ENCODE measurements at regions not wholly inside any gene's neighbourhood (a gene's known extent, or its start where the extent isn't known, plus 50 kb on each side); places are given as distances from the start of the nearest gene placed in this dataset.

DNA sequence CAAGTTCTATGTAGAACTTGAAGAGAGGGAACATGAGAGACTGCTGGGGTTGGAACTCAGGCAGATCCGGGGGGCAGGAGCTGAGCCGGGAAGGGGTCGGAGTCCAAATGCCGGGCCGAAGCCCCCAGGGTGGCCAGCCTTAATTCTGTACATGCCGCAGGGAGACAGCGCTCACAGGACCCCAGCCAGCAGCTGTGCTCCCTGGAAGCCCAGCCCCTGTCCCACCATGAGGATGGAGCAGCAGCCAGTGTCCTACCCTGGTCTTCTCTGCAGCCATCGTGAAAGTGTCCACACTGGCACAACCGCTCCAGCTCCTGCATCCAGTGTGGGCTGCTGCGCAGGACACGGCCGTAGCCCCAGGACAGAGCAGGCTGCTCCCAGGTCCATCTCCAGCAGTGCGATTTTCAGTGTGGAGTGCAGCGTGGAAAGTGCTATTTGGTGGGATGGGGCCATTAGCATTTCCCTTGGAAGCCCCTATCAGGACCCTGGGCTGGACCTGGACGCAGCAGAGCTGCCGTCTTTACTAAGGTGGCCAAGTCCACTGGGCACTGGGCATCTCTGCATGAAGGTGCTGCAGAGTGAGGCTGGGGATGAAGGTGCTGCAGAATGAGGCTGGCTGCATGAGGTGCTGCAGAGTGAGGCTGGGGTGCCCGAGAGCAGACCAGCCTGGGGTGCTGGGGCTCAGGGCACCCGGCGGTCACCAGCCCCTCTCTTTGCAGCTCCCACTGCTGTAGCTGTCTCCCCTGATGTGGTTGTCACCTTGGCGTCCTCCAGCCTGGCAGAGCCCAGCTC, 737.4 kb downstream of the BRD1 start:
- DNase-seq, result peak in 1 of 10 donors; percentile 70
- intact Hi-C loops (cut with DNase I), result no loop called here

DNA sequence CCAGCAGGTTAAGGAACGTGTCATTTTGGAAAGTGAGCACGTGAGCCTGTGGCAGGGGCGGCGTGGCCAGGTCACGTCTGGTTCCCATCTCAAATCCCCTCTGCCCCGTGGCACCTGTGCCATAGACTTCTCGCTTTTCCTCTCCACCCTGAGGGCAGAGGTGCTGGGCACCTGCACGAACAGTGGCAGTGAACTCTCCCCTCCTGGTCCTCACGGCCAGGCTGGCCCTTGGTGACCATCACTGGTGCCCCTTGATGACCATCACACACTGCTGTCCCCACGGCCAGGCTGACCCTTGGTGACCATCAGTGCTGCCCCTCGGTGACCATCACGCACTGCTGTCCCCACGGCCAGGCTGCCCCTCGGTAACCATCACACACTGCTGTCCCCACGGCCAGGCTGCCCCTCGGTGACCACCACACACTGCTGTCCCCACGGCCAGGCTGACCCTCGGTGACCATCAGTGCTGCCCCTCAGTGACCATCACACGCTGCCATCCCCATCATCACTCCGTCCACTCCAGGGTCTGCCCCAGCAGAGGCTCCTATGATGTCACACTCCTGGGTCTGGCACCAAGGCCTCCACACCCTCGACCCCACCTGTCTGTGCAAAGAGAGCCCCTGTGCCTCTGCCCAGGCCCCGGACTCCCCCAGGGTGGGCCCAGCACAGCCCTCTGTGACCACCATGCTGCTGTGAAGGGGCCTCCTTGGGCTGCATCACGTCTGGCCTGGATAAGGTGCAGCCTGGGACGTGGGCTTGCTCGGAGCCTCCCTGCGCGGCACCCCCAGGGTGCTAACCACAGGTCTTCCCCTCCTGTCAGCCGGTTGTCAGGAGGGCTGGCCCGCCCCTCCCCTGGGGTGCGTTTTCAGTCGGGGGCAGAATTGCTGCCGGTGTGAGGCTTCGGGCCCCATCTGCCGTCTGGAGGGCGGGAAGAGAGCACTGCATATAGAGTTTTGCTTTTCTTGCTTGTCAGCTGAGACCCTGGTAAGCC, 738.6 kb downstream of the BRD1 start:
- peak in 1 of 10 donors; percentile 71 for DNase-seq
- intact Hi-C loops (cut with DNase I), result no loop called here

DNA sequence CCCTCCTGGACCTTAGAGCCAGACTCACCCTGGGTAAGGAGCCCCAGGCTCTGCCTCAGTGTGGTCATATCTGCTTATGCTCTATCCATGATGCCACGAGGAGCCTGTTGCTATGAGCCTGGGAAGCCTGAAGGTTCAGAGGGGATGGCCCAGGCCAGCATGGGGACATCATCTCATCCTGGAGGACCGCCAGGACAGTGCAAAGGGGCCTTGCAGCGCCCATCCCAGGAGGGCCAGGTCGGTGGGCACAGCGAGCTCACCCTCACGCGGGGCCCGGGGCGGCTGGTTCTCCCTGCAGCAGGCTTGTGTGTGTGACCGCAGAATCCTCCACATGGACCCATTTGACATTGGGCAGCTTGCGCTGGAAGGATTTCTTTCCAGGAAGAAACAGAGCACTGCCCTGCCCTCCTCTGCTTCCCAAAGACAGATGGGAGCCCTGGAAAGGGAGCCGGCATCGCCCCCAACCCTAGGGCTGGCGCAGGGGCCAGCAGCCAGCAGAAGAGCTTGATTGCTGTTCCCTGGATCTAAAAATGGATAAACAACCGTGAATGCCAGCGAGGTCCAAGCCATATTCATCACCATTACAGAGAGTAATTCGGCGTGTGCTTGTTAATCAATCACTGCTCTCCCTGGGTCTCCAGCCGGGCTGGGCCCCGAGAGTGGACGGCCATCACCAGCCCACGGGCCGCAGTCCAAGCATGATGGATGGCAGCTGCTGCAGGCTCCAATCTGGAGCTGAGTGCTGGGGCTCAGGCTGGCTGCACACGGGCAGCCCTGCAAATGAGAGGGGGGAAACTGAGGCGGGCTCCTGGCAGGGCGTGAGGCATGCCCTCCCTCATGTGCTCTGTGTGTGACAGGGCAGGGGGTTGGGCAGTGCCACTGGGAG, 739.7 kb downstream of the BRD1 start:
- DNase-seq, result peak in 1 of 10 donors; percentile 75
- intact Hi-C loops (cut with DNase I), result no loop called here

DNA sequence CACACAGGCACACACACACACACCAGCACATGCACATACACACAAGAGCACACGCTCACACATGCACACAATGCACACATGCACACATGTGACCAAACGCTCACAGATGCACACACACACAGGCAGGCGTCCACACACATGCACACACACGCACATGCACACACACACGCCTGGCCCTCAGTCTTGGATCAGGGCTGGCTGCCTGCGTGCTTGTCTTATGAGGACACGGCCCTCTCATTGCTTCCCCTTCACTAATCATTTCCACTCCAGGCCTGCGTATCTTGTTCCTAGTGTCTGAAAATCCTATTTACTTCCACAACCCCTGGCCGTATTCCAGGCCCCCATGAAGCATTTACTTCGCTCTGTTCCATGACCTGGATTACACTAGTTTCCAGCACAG, 740.5 kb downstream of the BRD1 start:
- intact Hi-C loops (cut with DNase I), result no loop called here
- DNase-seq, result peak in 1 of 10 donors; percentile 63

DNA sequence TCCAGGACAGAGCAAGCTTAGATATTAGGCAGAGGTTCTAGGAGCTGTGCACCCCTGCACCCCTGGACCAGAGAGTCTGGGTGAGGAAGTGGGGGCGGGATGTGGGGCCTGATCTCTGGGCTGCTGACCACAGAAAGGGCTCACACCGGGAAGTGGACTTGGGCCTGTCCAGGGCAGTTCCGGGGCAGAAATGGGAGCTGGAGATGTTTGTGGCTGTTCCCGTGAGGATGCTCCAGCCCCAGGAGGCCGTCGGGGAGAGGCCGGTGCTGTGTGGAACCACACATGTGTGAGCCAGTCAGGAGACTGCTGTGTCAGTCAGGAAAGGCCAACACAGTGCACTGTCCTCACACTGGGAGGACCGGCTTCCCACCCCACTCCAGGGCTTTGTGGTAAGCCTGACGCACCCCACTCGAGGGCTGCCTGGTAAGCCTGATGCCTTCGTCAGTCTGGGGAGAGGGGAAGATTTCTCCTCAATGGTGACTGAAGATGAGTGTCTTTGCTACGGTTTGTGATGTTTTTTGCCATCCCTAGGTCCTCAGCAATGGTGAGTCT, 741.0 kb downstream of the BRD1 start:
- intact Hi-C loops (cut with DNase I), result no loop called here
- peak in 2 of 10 donors; percentile 12 to 66 for DNase-seq

DNA sequence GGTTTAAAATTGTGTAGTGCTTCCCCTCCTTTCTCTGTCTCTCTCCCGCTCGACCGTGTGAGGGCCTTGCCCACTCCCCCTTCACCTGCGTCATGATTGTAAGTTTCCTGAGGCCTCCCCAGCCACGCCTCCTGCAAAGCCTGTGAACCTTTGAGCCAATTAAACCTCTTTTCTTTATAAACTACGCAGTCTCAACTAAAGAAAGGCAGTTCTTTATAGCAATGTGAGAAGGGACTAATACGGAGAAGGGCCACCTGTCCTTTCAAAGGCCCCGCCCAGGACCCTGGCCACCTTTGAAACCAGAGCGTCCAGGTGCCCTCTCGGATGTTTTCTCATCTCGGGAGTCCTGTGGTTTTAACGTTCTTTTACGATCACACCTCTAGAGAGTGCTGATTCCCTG, 741.5 kb downstream of the BRD1 start:
- DNase-seq, result peak in 1 of 10 donors; percentile 5
- intact Hi-C loops (cut with DNase I), result no loop called here

DNA sequence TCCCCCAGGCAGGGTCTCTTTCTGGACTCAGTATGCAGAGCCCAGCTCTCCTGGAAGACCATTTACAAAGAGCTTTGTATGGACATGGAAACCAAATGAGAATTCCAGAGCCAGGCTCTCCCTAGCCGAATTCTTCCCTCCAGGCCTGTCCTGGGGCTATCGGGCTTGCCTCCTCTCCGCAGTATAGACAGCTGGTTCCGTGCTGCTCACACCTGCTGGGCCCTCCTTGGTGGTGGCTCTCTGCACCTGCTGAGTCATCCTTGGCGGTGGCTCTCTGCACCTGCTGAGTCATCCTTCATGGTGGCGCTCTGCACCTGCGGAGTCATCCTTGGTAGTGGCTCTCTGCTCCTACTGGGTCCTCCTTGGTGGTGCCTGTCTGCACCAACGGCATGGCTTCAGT, 743.5 kb downstream of the BRD1 start:
- intact Hi-C loops (cut with DNase I), result no loop called here
- DNase-seq, result peak in 2 of 10 donors; percentile 9 to 57

DNA sequence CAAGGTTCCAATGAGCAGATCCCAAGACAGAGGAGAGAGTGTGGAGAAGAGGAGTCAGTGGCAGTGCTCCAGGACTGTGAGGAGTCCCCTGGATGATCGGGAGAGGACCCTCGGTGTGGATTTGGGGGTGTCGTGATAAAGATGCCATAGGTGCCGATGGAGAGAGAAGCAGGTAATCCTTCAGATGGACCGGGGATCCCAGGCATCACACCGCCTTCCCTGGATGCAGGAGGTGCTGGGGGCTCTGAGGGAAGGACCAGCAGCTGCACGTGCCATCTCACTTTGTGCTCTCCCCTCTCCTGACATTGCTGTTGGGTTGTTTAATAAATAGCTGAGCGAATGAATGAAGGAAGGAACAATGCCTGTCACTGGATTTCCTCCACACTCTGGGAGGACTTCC, 744.1 kb downstream of the BRD1 start:
- intact Hi-C loops (cut with DNase I), result no loop called here

DNA sequence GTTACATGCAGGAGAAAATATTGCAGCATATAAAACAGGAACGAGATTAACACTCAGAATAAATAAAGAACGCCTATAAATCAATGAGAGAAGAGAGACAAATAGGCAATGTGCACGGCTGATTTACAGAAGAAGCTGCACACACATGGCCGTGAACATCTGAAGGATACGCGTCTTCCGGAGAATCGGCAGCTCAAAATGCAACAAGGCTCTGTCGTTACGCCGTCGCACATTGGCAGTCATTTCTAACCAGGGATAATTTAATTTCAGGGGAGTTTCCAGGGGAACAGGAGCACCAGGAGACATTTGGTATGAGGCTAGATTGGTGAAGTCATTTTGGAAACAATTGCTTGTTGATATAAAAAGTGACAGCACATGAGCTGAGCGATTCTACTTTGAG, 745.2 kb downstream of the BRD1 start:
- intact Hi-C loops (cut with DNase I), result no loop called here
- DNase-seq, result peak in 2 of 10 donors; percentile 10 to 70

More for the DNA sequence above, 744.1 kb downstream of the BRD1 start:
- peak in 1 of 10 donors; percentile 47 for DNase-seq

DNA sequence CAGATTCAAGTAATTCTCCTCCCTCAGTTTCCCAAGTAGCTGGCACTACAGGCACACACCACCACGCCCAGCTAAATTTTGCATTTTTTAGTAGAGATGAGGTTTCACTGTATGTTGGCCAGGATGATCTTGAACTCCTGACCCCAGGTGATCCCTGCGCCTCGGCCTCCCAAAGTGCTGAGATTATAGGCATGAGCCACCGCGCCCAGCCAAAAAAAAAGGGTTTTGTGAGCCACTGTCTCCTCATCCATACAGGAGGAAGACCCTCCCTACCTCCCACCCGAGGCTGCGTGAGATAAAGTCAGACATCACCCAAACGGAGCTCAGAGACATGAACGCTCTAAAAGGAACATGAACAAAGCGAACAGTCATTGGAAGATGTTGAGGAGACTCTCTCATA, 745.7 kb downstream of the BRD1 start:
- intact Hi-C loops (cut with DNase I), result no loop called here
- peak in 1 of 10 donors; percentile 57 for DNase-seq

DNA sequence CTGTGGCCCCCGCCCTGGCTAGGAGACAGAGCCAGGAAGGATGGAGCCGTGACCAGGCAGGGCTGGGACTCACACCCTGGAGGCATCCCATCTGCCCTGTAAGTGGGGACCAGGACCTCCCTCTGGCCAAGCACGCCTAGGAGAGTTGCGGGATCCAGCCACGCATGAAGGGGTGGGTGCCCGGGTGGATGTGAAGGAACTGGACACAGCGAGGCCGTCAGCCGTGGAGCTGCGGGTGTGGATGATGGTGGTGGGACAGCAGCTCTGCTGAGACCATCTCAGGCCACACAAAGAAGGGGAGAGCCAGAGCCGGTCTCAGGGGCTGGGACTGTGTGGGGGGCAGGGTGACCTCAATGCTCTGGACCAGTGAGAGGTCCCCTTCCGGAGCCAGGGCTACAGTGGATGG, 746.4 kb downstream of the BRD1 start:
- DNase-seq, result peak in 3 of 10 donors; percentile 9 to 79 (median 75)
- intact Hi-C loops (cut with DNase I), result no loop called here

DNA sequence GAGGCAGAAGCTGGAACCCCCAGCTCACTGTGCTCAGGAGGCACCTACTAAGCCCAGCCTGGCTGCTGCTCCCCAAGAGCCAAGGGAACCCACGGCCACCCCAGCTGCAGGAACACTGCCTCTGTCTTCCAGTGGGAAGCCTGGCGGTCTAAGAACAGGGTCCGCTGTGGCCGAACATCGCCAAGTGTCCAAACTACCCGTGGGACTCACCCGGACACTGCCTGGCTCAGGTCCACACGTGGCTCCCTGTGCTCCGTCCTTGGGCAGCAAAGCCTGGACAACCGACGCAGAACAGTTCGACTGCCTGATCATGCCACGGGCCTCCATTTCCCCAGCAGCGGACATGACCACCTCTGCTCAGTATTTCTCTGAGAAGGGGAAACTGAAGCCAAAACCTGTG, 747.0 kb downstream of the BRD1 start:
- DNase-seq, result peak in 3 of 10 donors; percentile 20 to 72 (median 55)

DNA sequence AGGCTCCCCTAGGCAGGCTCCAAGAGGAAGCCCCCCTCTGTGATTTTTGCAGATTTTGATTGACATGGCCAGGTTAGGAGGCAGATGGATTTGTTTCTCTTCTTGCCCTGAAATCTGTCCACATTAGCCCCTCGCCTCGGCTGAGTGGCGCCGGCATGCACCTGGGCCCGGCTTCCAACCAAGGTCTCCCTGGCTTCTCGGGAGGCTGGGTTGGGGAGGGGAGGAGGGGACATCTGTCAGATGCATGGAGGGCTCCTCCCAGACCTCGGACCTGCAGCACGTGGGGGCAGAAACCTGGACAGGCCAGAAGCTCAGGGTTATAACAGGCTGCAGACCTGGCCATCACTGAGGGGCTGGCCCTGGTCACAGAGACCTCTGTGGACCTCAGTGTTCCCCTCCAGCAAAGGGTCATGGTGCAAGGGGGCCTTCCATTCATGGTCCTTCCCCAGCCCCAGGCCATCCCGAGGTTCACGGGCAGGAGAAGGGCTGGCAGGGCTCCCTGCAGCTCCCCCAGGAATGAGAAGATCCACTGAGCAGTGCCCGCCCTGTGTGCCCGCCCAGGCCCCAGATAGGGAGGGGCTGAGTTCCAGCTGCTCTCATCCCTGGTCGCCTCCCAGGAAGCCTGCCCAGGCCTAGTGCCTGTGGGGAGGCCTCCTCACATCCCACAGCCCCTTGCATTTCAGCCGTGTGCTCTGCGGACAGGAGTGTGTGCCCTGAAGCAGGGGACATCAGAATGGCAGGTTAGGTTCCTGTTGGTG, 747.8 kb downstream of the BRD1 start:
- peak in 3 of 10 donors; percentile 21 to 74 (median 67) for DNase-seq
- intact Hi-C loops (cut with DNase I), result no loop called here

More for the DNA sequence above, 747.0 kb downstream of the BRD1 start:
- intact Hi-C loops (cut with DNase I), result no loop called here

DNA sequence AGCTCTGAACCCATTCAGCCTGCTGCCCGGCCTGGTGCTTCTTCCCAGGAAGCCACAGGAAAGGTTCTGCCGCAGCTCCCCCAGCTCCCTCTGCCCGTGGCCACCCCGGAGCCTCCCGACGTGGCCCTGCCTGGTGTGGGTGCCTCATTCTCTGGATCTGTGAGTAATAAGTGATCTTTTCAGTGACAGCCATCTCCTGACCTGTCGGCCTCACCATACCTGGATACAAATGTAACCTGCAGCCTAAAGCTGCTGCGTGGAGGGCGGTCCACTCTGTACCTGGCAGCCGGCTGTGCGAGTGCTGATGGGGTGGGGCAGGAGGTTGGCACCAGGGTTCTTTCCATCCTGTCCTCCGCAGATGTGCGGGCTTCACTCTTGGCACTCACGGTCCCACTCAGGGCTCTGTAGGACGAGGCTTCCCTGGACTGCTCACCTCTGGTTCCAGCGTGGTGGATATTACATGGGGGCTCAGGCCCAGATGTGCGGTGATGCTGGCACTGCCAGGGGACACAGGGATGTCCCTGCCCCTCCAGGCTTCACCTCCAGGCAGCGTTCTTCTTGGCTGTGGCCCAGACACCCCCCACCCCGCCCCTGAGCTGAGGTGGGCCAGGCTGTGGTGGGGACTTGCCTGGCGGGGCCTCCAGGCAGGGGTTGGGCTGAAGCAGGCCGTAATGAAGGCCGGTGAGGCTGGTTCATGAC, 748.5 kb downstream of the BRD1 start:
- peak in 2 of 10 donors; percentile 17 to 69 for DNase-seq
- intact Hi-C loops (cut with DNase I), result no loop called here

DNA sequence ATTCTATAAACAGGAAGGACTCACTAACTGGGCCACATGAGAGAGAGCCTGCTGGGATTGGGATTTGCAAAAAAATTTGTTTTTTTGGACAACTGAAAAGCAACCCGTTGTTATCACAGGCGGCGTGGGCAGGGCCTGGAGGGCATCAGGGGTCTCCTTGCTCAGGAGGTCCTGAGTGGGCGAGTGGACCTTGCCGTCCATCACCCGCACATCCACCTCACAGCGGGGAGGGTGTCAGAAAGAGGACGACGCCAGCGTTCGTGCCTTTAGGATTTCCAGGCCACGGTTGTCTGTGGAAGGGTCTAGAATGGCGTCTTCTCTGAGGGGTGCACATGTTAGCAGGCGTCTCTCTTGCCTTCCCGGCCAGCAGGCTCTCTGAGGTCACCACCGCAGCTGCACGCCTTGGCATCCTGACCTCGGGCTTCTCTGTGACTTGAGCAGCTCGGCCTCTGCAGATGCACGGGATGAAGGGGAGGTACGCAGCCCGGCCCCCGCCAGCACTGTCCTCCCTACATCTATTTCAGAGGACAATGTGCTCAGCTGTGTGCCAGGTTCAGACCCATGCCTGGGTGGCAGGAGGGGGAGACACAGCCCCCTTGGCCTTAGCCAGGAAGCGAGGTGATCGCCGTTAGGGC, 749.5 kb downstream of the BRD1 start:
- intact Hi-C loops (cut with DNase I), result no loop called here
- peak in 3 of 10 donors; percentile 9 to 79 (median 61) for DNase-seq

DNA sequence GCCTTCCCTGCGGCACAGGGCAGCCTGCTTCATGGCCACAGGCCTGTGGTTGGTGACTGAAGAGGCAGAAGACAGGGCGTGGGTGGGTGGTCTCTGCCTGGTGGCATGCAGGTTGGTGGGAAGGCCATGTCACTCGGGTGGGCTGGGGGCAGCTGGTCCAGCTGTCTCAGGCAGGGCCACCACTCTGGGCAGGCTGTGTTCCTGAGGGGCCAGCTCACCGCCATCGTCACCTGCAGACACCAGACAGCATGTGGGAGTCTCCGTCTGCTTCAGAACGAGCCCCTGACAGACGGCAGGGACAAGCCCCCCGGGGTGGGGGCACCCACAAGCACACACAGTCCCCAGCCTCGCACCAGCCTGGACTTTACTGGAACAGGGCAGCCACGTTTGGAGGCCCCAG, 750.1 kb downstream of the BRD1 start:
- peak in 2 of 10 donors; percentile 65 to 69 for DNase-seq
- intact Hi-C loops (cut with DNase I), result no loop called here

DNA sequence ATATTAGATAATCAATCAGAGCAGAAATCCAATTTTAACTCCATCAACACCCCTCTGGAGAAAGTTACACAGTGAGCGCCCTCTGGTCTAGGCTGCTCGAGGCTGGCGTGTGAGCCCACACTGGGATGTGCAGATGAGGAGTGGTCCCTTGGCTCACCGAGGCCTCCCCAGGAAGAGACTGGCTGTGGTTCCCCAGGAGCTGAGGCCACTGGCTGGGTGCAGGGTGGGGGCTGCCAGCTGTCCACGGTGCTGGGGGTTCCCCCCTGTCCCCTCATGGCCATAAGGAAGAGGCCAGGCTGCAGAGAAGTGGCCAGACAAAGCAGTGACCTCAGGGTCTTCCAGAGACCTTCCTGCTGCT, 750.7 kb downstream of the BRD1 start:
- DNase-seq, result peak in 2 of 10 donors; percentile 27 to 50
- intact Hi-C loops (cut with DNase I), result no loop called here

All from posterior cingulate gyrus (tissue), 11 donors.